Heart right ventricle (tissue), 16 donors: ENCODE measurements at regions not wholly inside any gene's neighbourhood (a gene's known extent, or its start where the extent isn't known, plus 50 kb on each side); places are given as distances from the start of the nearest gene placed in this dataset.

ENCODE experiments used
- ATAC-seq, 8 donors: fragments of 200-7000 bp; cut with Tn5 transposase; one replicate each; pipeline ENCODE4 v1.9.1; 2020; ENCODE audit warnings: mild to moderate bottlenecking in 8 of 8, moderate library complexity in 8 of 8, moderate number of reproducible peaks in 1 of 8
- DNase-seq, 2 donors: peaks; one replicate each; pipeline ENCODE4 v3.0.0-alpha.2; 2020
- H3K27ac ChIP-seq, 10 donors: fragments of 200-600 bp; sonication (generic) in 2 of 10; one replicate each; pipeline versions ENCODE4 v1.5.0 to v1.8.0; 2020 to 2022; ENCODE audit warnings: mild to moderate bottlenecking in 3 of 10
- H3K27me3 ChIP-seq, 7 donors: fragments of 200-600 bp; one replicate each; pipeline ENCODE4 v1.8.0; 2021 to 2022; ENCODE audit warnings: mild to moderate bottlenecking in 2 of 7
- H3K36me3 ChIP-seq, 9 donors: fragments of 200-600 bp; sonication (generic) in 1 of 9; one replicate each; pipeline versions ENCODE4 v1.5.0 to v1.8.0; 2020 to 2022; ENCODE audit warnings: mild to moderate bottlenecking in 2 of 9
- H3K4me1 ChIP-seq, 9 donors: fragments of 200-600 bp; sonication (generic) in 1 of 9; one replicate each; pipeline versions ENCODE4 v1.5.0 to v1.8.0; 2020 to 2022; ENCODE audit warnings: mild to moderate bottlenecking in 4 of 9
- H3K4me3 ChIP-seq, 10 donors: fragments of 200-600 bp; sonication (generic) in 2 of 10; one replicate each; pipeline versions ENCODE4 v1.5.0 to v1.8.0; 2020 to 2022; ENCODE audit warnings: mild to moderate bottlenecking in 7 of 10, moderate library complexity in 2 of 10
- H3K9me3 ChIP-seq, 11 donors: fragments of 200-600 bp in 10 of 11; sonication (generic) in 2 of 11; one replicate each; pipeline versions ENCODE4 v1.5.0 to v1.8.0; 2013 to 2022; ENCODE audit warnings: mild to moderate bottlenecking in 2 of 11, control low read depth in 1 of 11, moderate library complexity in 1 of 11
- WGBS, 2 donors: extraction: QIAGEN DNeasy Blood & Tissue Kit; methylation state at CpG; one replicate each; pipeline ENCODE4 v1.1.7; 2013; ENCODE audit warnings: inconsistent platforms in 1 of 2; 5-methylcytosine and 5-hydroxymethylcytosine counted together
- intact Hi-C, 10 donors: fragments of 100-400 bp; cut with DNase I; formaldehyde crosslinking; loops; one replicate each; pipeline versions ENCODE4 v1.11.1 to v1.14.2; 2022
- TF ChIP-seq, protein P1 (sequence below), 9 donors: fragments of 200-600 bp; sonication (generic) in 2 of 9; IDR thresholded peaks; one replicate each; pipeline versions ENCODE4 v1.5.0 to v1.8.0; 2021 to 2022; ENCODE audit warnings: antibody characterized with exemption in 9 of 9, mild to moderate bottlenecking in 5 of 9, moderate library complexity in 1 of 9
- donor health status: Arrhythmogenic right ventricular cardiomyopathy.
- donor health status: ischemic (EF 13 %, LVEDD 7.1; RV severe dilation, severe dysfunction).
- donor health status: healthy with polysubstance abuse.
- donor health status: DM: no; HTN: yes; CAD: no.
- donor health status: DM: no; HTN: no; CAD: no.
- donor health status: ischemic (EF 25% LVEDD 6.9; RV normal size, moderate dysfunction).
- donor health status: ischemic (EF 25% LVEDD 5.7; RV mildly dilated, moderate dysfunction).
- donor health status: healthy.
- donor health status: DM: yes; HTN: yes; CAD: no.
- donor health status: Ischemic cardiomyopathy.
- donor health status: ischemic (EF 35%, LVEDD 5.7; RV mildly dilated, moderate dysfunction).
- donor health status: nonischemic (EF 11% LVEDD 7.7; RV severe dilation, severe dysfunction).
- donor health status: DM: yes; HTN: yes; CAD: no.
- donor health status: PGD.
- donor health status: ischemic (EF 29% LVEDD 5.4; RV normal size, mild dysfunction).
- donor health status: nonischemic (EF 23%, LVEDD 6.1; RV moderate dilation, normal function).

DNA sequence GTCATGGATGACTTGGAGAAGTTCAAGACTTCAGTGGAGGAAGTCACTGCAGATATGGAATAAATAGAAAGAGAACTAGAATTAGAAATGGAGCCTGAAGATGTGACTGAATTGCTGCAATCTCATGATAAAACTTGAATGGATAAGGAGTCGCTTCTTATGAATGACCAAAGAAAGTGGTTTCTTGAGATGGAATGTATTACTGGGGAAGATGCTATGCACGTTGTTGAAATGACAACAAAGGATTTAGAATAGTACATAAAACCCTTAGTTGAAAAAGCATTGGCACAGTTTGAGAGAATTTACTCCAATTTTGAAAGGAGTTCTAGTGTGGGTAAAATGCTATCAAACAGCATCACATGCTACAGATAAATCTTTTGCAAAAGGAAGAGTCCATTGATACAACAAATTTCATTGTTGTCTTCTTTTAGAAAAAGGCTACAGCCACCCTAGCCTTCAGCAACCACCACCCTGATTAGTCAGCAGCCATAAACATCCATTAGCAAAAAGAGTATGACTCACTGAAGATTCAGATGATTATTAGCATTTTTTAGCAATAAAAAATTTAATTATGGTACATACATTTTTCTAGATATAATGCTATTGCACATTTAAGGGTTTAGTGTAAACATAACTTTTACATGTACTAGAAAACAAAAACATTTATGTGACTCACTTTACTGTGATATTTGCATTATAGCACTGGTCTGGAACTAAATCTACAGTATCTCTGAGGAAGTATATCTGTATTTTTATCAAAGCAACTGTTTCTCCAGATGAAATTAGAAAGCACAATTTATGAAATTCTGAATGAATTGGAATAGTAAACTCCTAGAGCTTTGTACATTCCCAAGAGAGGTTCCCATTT, 110.5 kb upstream of the TACR1 start:
- no peak overlapping the region for H3K4me3 ChIP-seq
- peaks cover 0 to 7% (median 0%) of the 10 kb centered on the region in 11 donors for H3K9me3 ChIP-seq
- H3K36me3 ChIP-seq: no peaks in the 10 kb centered on the region
- H3K27ac ChIP-seq: no peak overlapping the region
- DNase-seq (no peak), ATAC-seq (no peak)
- intact Hi-C loops: no loop called here
- H3K27me3 ChIP-seq: no peaks in the 10 kb centered on the region
- TF ChIP-seq, protein P1, sequence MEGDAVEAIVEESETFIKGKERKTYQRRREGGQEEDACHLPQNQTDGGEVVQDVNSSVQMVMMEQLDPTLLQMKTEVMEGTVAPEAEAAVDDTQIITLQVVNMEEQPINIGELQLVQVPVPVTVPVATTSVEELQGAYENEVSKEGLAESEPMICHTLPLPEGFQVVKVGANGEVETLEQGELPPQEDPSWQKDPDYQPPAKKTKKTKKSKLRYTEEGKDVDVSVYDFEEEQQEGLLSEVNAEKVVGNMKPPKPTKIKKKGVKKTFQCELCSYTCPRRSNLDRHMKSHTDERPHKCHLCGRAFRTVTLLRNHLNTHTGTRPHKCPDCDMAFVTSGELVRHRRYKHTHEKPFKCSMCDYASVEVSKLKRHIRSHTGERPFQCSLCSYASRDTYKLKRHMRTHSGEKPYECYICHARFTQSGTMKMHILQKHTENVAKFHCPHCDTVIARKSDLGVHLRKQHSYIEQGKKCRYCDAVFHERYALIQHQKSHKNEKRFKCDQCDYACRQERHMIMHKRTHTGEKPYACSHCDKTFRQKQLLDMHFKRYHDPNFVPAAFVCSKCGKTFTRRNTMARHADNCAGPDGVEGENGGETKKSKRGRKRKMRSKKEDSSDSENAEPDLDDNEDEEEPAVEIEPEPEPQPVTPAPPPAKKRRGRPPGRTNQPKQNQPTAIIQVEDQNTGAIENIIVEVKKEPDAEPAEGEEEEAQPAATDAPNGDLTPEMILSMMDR (IDR thresholded peaks at IDR 0.05): no peak
- no peaks in the 10 kb centered on the region for H3K4me1 ChIP-seq
- WGBS, 2 donors: 79 to 81% methylated on average over 2 of the region's 2 CpGs

DNA sequence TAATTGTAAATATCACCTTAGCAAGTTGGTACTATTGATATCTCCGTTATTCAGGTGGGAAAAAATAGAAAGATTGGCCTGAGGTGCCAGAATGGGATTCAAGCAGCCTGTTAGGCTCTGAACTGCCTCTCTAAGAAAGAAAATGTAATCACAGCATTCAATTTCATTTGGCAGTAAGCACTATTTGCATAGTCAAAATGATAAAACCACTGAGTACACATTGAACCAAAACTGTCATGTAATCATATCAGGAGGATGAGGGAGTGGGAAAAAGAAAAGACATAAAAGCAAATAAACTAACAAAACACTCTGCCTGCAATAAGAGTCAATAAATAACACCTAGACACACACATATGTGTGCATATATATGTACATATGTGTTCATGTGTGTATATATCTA, 103.9 kb upstream of the TACR1 start:
- Histone ChIP-seq H3K27me3 (no peaks in the 10 kb centered on the region), H3K36me3 (no peaks in the 10 kb centered on the region), H3K4me1 (no peaks in the 10 kb centered on the region), H3K27ac (no peak overlapping the region), H3K9me3 (peaks cover 0 to 10% (median 0%) of the 10 kb centered on the region in 11 donors), H3K4me3 (no peak overlapping the region)
- TF ChIP-seq, protein P1 (IDR thresholded peaks at IDR 0.05): no peak
- no peak for ATAC-seq
- DNase-seq: no peak
- 82 to 91% methylated on average over 1 of the region's 1 CpG for WGBS, 2 donors
- intact Hi-C loops: no loop called here

DNA sequence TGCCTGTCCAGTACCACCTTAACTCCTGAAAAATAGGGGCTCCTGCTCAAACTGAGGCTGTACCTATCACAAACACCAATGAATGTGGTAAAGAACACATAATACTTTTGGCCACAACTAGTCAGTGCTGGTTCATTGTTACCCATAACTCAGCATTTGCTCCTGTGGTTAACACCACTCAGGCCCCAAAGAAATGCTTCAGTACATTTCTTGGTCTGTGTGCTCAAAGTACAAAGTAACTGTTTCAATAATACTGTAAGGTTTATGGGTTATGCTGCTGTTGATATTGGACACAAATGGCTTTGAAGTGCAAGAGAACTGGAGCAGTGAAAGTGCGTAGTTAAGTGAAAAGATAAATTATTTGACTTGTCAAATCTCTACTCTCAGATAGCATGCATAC, 95.0 kb upstream of the TACR1 start:
- Histone ChIP-seq H3K36me3 (no peaks in the 10 kb centered on the region), H3K27ac (no peak overlapping the region), H3K27me3 (no peaks in the 10 kb centered on the region), H3K9me3 (no peaks in the 10 kb centered on the region), H3K4me1 (no peaks in the 10 kb centered on the region), H3K4me3 (no peak overlapping the region)
- no peak for DNase-seq
- TF ChIP-seq, protein P1 (IDR thresholded peaks at IDR 0.05): no peak
- 92 to 96% methylated on average over 1 of the region's 1 CpG for WGBS, 2 donors
- intact Hi-C loops: loop anchor here in 1 of 10 donors (10.0 kb wide), 1 partner anchor 380 kb away; no protein-coding TSS in a partner anchor
- ATAC-seq: no peak

DNA sequence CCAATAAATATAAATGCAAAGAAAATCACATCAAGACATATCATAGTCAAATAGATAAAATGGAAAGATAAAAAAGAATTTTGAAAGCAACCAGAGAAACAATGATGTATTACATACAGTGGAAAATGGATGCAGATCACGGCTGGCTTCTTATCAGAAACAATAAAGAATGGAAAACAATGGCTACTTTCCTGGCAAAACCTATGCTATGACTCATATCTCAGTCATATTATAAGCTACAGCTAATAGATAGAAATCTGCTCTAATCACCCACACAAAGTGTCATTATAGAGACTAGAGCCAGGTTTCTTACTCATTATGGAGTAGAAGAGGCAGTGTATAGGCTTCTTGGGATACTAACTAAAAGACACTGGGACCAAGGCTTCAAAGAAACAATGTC, 93.5 kb upstream of the TACR1 start:
- Histone ChIP-seq H3K36me3 (no peaks in the 10 kb centered on the region), H3K4me3 (no peak overlapping the region), H3K27me3 (no peaks in the 10 kb centered on the region), H3K4me1 (peaks cover 0 to 7% (median 0%) of the 10 kb centered on the region in 9 donors), H3K9me3 (no peaks in the 10 kb centered on the region), H3K27ac (no peak overlapping the region)
- ATAC-seq (no peak), DNase-seq (no peak)
- 55 to 74% methylated on average over 1 of the region's 1 CpG for WGBS, 2 donors
- intact Hi-C loops: loop anchor here in 1 of 10 donors (10.0 kb wide), 1 partner anchor 378 kb away; no protein-coding TSS in a partner anchor
- TF ChIP-seq, protein P1 (IDR thresholded peaks at IDR 0.05): no peak
